Smooth muscle cell (in vitro differentiated cells): ENCODE measurements at regions not wholly inside any gene's neighbourhood (a gene's known extent, or its start where the extent isn't known, plus 50 kb on each side); places are given as distances from the start of the nearest gene placed in this dataset.
"Not testable (repeated sequence)": the region's sequence is repeated elsewhere in the genome, so short reads cannot be mapped to it uniquely, and the experiment has no call there.

ENCODE experiments used
- DNase-seq: peaks from one replicate; lab custom pipeline; 2025; ENCODE audit not compliant: unreplicated experiment; lab: John Stamatoyannopoulos, UW
- H2AFZ ChIP-seq: fragments of 200-600 bp; sonication (generic); 2 replicates; pipeline ENCODE4 v1.6.0; 2016; ENCODE audit warnings: antibody characterized with exemption, low read depth, mild to moderate bottlenecking
- H3F3A ChIP-seq: fragments of 200-600 bp; sonication (generic); 2 replicates; pipeline ENCODE4 v1.6.0; 2017; ENCODE audit warnings: antibody characterized with exemption, low read depth
- H3K27ac ChIP-seq: fragments of 200-600 bp; sonication (generic); 2 replicates; pipeline ENCODE4 v1.5.1; 2016; ENCODE audit warnings: low read depth, mild to moderate bottlenecking
- H3K27me3 ChIP-seq: fragments of 200-600 bp; sonication (generic); 2 replicates; pipeline ENCODE4 v1.6.1; 2016; ENCODE audit warnings: low read depth, mild to moderate bottlenecking
- H3K36me3 ChIP-seq: fragments of 200-600 bp; sonication (generic); 2 replicates; pipeline ENCODE4 v1.5.1; 2016; ENCODE audit warnings: low read depth
- H3K4me1 ChIP-seq: fragments of 200-600 bp; sonication (generic); 2 replicates; pipeline ENCODE4 v1.5.1; 2016; ENCODE audit warnings: low read depth
- H3K4me2 ChIP-seq: fragments of 200-600 bp; sonication (generic); 2 replicates; pipeline ENCODE4 v1.6.0; 2016; ENCODE audit warnings: mild to moderate bottlenecking
- H3K4me3 ChIP-seq: fragments of 200-600 bp; sonication (generic); 2 replicates; pipeline ENCODE4 v1.5.1; 2016; ENCODE audit warnings: mild to moderate bottlenecking
- H3K79me2 ChIP-seq: fragments of 200-600 bp; sonication (generic); 2 replicates; pipeline ENCODE4 v1.6.0; 2016; ENCODE audit warnings: low read depth, mild to moderate bottlenecking
- H3K9ac ChIP-seq: fragments of 200-600 bp; sonication (generic); 2 replicates; pipeline ENCODE4 v1.6.0; 2016; ENCODE audit warnings: low read depth
- H3K9me3 ChIP-seq: fragments of 200-600 bp; sonication (generic); replicated peaks from 2 replicates; pipeline ENCODE4 v1.5.1; 2016; ENCODE audit warnings: low read depth
- H4K20me1 ChIP-seq: fragments of 200-600 bp; sonication (generic); 2 replicates; pipeline ENCODE4 v1.6.0; 2016; ENCODE audit warnings: low read depth
- WGBS: methylation state at CpG from one replicate; pipeline ENCODE4 v1.1.7; 2016; ENCODE audit warnings: low lambda C conversion rate; 5-methylcytosine and 5-hydroxymethylcytosine counted together

GRCh38 chr15:44830692-44831408, 94.5 kb downstream of the TRIM69 start:
- H3K27ac ChIP-seq: peak overlapping the region; percentile 56
- WGBS: 38% methylated on average over 6 of the region's 6 CpGs

GRCh38 chr15:44831409-44831741, 95.0 kb downstream of the TRIM69 start:
- not testable (repeated sequence) for DNase-seq, H3K9me3 ChIP-seq, H3K36me3 ChIP-seq, H3K4me1 ChIP-seq, H2AFZ ChIP-seq, H3K27me3 ChIP-seq, H3K4me3 ChIP-seq, H3F3A ChIP-seq, H3K9ac ChIP-seq, H3K4me2 ChIP-seq, H4K20me1 ChIP-seq, H3K79me2 ChIP-seq
- WGBS: 86% methylated on average over 8 of the region's 8 CpGs
- H3K27ac ChIP-seq: peak overlapping the region; percentile 56

More at GRCh38 chr15:44830692-44831408, 94.5 kb downstream of the TRIM69 start:
- not testable (repeated sequence) for H3K9me3 ChIP-seq, H3K36me3 ChIP-seq, H3F3A ChIP-seq, H3K79me2 ChIP-seq, H3K4me1 ChIP-seq, H3K4me3 ChIP-seq, H3K4me2 ChIP-seq, H3K27me3 ChIP-seq, H4K20me1 ChIP-seq, H3K9ac ChIP-seq, DNase-seq
- H2AFZ ChIP-seq: peak overlapping the region; percentile 44

- not testable (repeated sequence) for H3K79me2 ChIP-seq, H3K9ac ChIP-seq, H3K4me3 ChIP-seq, H2AFZ ChIP-seq, H3K27ac ChIP-seq, H3K4me2 ChIP-seq, H3K36me3 ChIP-seq, H3K27me3 ChIP-seq, H4K20me1 ChIP-seq, H3K4me1 ChIP-seq, DNase-seq, H3K9me3 ChIP-seq, H3F3A ChIP-seq
- 63% methylated on average over 5 of the region's 5 CpGs for WGBS
Measured at GRCh38 chr15:44832133-44832532, 95.8 kb downstream of the TRIM69 start.

GRCh38 chr15:44833081-44833480, 96.8 kb downstream of the TRIM69 start:
- not testable (repeated sequence) for H3K9me3 ChIP-seq, H3K27ac ChIP-seq, H3K36me3 ChIP-seq, H2AFZ ChIP-seq, DNase-seq, H4K20me1 ChIP-seq, H3K4me3 ChIP-seq, H3K4me1 ChIP-seq, H3K9ac ChIP-seq, H3K4me2 ChIP-seq, H3F3A ChIP-seq, H3K79me2 ChIP-seq, H3K27me3 ChIP-seq
- WGBS: 99% methylated on average over 5 of the region's 5 CpGs

- H3K79me2 ChIP-seq, H3K4me3 ChIP-seq, H3K36me3 ChIP-seq, H2AFZ ChIP-seq, H3K27me3 ChIP-seq, DNase-seq, H3K27ac ChIP-seq, H3F3A ChIP-seq, H3K4me1 ChIP-seq, H4K20me1 ChIP-seq, H3K4me2 ChIP-seq, H3K9me3 ChIP-seq, H3K9ac ChIP-seq: not testable (repeated sequence)
- 64% methylated on average over 4 of the region's 4 CpGs for WGBS
Measured at GRCh38 chr15:44833761-44834160, 97.4 kb downstream of the TRIM69 start.

GRCh38 chr15:44835082-44835481, 98.8 kb downstream of the TRIM69 start:
- DNase-seq, H3K4me2 ChIP-seq, H3K27ac ChIP-seq, H3K79me2 ChIP-seq, H3F3A ChIP-seq, H2AFZ ChIP-seq, H4K20me1 ChIP-seq, H3K4me3 ChIP-seq, H3K36me3 ChIP-seq, H3K4me1 ChIP-seq, H3K27me3 ChIP-seq, H3K9ac ChIP-seq, H3K9me3 ChIP-seq: not testable (repeated sequence)
- 95% methylated on average over 5 of the region's 5 CpGs for WGBS
